COR-L47 (cell line): ENCODE measurements at regions not wholly inside any gene's neighbourhood (a gene's known extent, or its start where the extent isn't known, plus 50 kb on each side); places are given as distances from the start of the nearest gene placed in this dataset.

ENCODE experiments used
- DNase-seq: peaks from one replicate; lab custom pipeline; 2025; lab: John Stamatoyannopoulos, UW

GRCh38 chr6:50635429-50635828 lies 77.9 kb upstream of the TFAP2D start:
- DNase-seq = no peak

GRCh38 chr6:50637267-50637666 lies 76.1 kb upstream of the TFAP2D start:
- no peak for DNase-seq

- DNase-seq = no peak
Measured at GRCh38 chr6:50649086-50649485, 64.2 kb upstream of the TFAP2D start.

- DNase-seq = no peak
Measured at GRCh38 chr6:50653253-50653652, 60.1 kb upstream of the TFAP2D start.

- no peak for DNase-seq
Measured at GRCh38 chr6:50654155-50654554, 59.2 kb upstream of the TFAP2D start.

- no peak for DNase-seq
Measured at GRCh38 chr6:50655848-50656453, 57.4 kb upstream of the TFAP2D start.

GRCh38 chr6:50657513-50657912 lies 55.8 kb upstream of the TFAP2D start:
- DNase-seq = no peak

GRCh38 chr6:50658561-50658960 lies 54.8 kb upstream of the TFAP2D start:
- no peak for DNase-seq

GRCh38 chr6:50661636-50662035 lies 51.7 kb upstream of the TFAP2D start:
- no peak for DNase-seq
